ENCODE measurements at regions not wholly inside any gene's neighbourhood (a gene's known extent, or its start where the extent isn't known, plus 50 kb on each side); places are given as distances from the start of the nearest gene placed in this dataset.

GRCh38 chr4:119865389-119865788 lies 201.3 kb downstream of the MAD2L1 start:
- DNase-seq (no peak), ATAC-seq (no peak)
- no peak overlapping the region for H3K4me3 ChIP-seq
- H3K4me1 ChIP-seq (ENCODE audit: low read depth) = no peaks in the 10 kb centered on the region
- intact Hi-C loops (cut with DNase I, micrococcal nuclease) = no loop called here
- TF ChIP-seq CTCF (IDR thresholded peaks at IDR 0.05) = no peak
- H3K36me3 ChIP-seq (ENCODE audit: low read depth) = no peaks in the 10 kb centered on the region
- no peaks in the 10 kb centered on the region for H3K9me3 ChIP-seq

- H3K4me3 ChIP-seq = no peak overlapping the region
- H3K36me3 ChIP-seq (ENCODE audit: low read depth) = no peaks in the 10 kb centered on the region
- TF ChIP-seq CTCF (IDR thresholded peaks at IDR 0.05) = no peak
- ATAC-seq (peak; percentile 34), DNase-seq (peak in 1 of 3 donors; percentile 6)
- no peaks in the 10 kb centered on the region for H3K4me1 ChIP-seq (ENCODE audit: low read depth)
- intact Hi-C loops (cut with DNase I, micrococcal nuclease) = no loop called here
- no peaks in the 10 kb centered on the region for H3K9me3 ChIP-seq
Observed at GRCh38 chr4:119861731-119862130, 204.9 kb downstream of the MAD2L1 start.

GRCh38 chr4:119858176-119858575 lies 208.5 kb downstream of the MAD2L1 start:
- Histone ChIP-seq H3K4me3 (no peak overlapping the region), H3K4me1 (ENCODE audit: low read depth) (no peaks in the 10 kb centered on the region), H3K36me3 (ENCODE audit: low read depth) (no peaks in the 10 kb centered on the region), H3K9me3 (no peaks in the 10 kb centered on the region)
- ATAC-seq = no peak
- intact Hi-C loops (cut with DNase I, micrococcal nuclease) = no loop called here
- TF ChIP-seq CTCF (IDR thresholded peaks at IDR 0.05) = no peak
- DNase-seq = no peak

GRCh38 chr4:119854364-119854763 lies 212.3 kb downstream of the MAD2L1 start:
- no peaks in the 10 kb centered on the region for H3K4me1 ChIP-seq (ENCODE audit: low read depth)
- no peaks in the 10 kb centered on the region for H3K36me3 ChIP-seq (ENCODE audit: low read depth)
- intact Hi-C loops (cut with DNase I, micrococcal nuclease) = no loop called here
- ATAC-seq (no peak), DNase-seq (no peak)
- no peak for TF ChIP-seq CTCF (IDR thresholded peaks at IDR 0.05)
- no peak overlapping the region for H3K4me3 ChIP-seq
- no peaks in the 10 kb centered on the region for H3K9me3 ChIP-seq

GRCh38 chr4:119851649-119852048 lies 215.0 kb downstream of the MAD2L1 start:
- intact Hi-C loops (cut with DNase I, micrococcal nuclease) = no loop called here
- H3K9me3 ChIP-seq = no peaks in the 10 kb centered on the region
- DNase-seq = no peak
- H3K4me1 ChIP-seq (ENCODE audit: low read depth) = no peaks in the 10 kb centered on the region
- ATAC-seq = no peak
- no peak overlapping the region for H3K4me3 ChIP-seq
- no peak for TF ChIP-seq CTCF (IDR thresholded peaks at IDR 0.05)
- no peaks in the 10 kb centered on the region for H3K36me3 ChIP-seq (ENCODE audit: low read depth)

GRCh38 chr4:119841361-119841760 lies 212.8 kb upstream of the PDE5A start:
- no peaks in the 10 kb centered on the region for H3K36me3 ChIP-seq (ENCODE audit: low read depth)
- no peak for DNase-seq

More at GRCh38 chr4:119841361-119841760, 212.8 kb upstream of the PDE5A start:
- Histone ChIP-seq H3K4me1 (ENCODE audit: low read depth) (no peaks in the 10 kb centered on the region), H3K9me3 (no peaks in the 10 kb centered on the region), H3K4me3 (no peak overlapping the region)
- intact Hi-C loops (cut with DNase I, micrococcal nuclease) = no loop called here
- ATAC-seq = peak; percentile 64
- no peak for TF ChIP-seq CTCF (IDR thresholded peaks at IDR 0.05)

Data from mucosa of descending colon (tissue), 3 donors.